K562 (cell line): ENCODE measurements at regions not wholly inside any gene's neighbourhood (a gene's known extent, or its start where the extent isn't known, plus 50 kb on each side); places are given as distances from the start of the nearest gene placed in this dataset.

Experiments used
- ELF2 ChIP-seq: fragments of 250-450 bp; sonication (Bioruptor Pico); IDR thresholded peaks from 2 replicates; pipeline ENCODE4 v1.5.0; 2021; ENCODE audit warnings: mild to moderate bottlenecking
- REST ChIP-seq, 2 experiments: fragments of 450-650 bp; formaldehyde crosslinking in 1 of 2; IDR thresholded peaks; 2 replicates each; pipeline versions ENCODE4 v1.4.0 to v1.6.1; 2014 to 2020; ENCODE audit warnings: mild to moderate bottlenecking in 2 of 2, borderline replicate concordance in 1 of 2, low read depth in 1 of 2
- ZNF644 ChIP-seq: fragments of 200-800 bp; sonication (Bioruptor generic); IDR thresholded peaks from 2 replicates; pipeline ENCODE4 v1.6.1; 2016; ENCODE audit warnings: low read depth, missing genetic modification characterization, missing compliant biosample characterization

DNA sequence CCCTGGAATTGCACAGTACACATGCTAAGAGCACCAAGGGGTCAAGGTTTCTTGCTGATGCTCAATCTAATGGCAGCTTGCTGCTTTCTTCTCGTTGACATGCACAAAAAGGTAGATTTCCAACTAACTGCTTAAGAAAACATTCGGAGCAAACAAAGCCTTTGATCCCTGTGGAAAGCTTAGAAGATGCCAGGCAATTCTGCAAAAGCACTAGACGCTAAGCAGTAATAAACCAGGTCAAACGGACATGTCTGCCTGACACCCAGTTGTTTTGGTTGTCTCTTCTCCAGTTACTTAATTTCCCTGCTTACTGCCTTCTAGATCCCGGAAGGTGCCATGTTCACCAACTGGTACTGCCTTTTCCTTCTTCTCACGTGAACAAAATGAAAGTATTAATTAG, 100.5 kb upstream of the TMCC3 start (continued):
- no peak for TF ChIP-seq REST (IDR thresholded peaks at IDR 0.05; ENCODE audit: borderline replicate concordance)
- no peak for TF ChIP-seq REST (CRISPR knock-in tag; IDR thresholded peaks at IDR 0.05; ENCODE audit: low read depth)
- TF ChIP-seq ZNF644 (tag): no peak
- TF ChIP-seq ELF2 (CRISPR knock-in tag): no peak
